HG02798 (cell line): ENCODE measurements at regions not wholly inside any gene's neighbourhood (a gene's known extent, or its start where the extent isn't known, plus 50 kb on each side); places are given as distances from the start of the nearest gene placed in this dataset.

ENCODE experiments used
- ATAC-seq: cut with Tn5 transposase; IDR thresholded peaks from one replicate; pipeline ENCODE4 v1.9.1; 2021; ENCODE audit warnings: mild to moderate bottlenecking; ENCODE audit not compliant: unreplicated experiment, poor library complexity

DNA sequence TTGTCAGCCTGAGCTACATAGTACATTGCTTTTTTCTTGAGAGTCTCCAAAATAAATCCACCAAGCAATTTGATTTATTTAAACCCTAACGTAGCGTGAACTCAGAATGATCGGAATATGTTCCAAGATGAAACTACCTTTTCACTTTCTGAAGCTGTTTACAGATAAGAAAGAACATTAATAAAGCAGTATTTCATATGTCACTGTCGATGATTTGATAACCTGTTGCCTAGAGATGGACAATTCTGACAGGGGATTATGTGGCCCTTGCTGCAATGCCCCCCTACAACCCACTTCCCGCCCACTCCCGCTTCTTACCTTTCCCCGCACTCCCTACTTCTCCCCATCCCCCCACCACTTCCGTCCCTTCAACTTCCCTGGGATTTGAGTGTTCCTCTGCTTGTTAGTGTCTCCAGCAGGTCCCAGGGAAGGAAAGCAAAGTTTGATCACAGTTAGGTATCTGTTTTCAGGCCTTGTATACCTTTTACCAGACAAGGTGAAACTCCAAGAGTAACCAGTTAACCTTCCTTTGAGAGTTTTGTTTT is 229.2 kb upstream of the HMGA2 start:
- ATAC-seq: no peak

DNA sequence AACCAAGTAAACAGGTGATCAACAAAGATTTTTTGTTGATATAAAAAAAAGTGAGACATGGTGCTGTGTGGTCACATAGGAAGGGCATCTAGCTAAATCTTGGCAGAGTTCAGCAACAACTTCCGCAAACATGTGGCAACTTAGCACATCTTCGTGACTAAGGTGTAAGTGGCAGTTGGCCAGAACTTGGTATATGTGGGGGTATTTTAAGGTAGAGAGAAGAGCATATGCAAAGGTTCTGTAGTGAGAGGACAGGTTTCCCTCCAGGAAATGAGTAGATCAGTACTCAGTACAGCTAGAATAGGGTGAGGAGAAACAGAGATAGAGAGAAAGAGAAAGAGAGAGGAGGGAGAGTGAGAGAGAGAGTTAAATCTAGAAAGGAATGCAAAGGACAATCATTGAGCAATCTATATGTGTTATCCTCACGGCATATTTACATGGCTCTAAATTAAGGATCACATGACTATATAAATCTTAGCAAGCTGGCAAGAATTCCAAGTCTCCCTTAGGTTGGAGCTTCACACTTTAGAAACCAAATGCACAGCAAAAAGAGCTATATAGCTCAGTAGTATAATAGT is 227.7 kb upstream of the HMGA2 start:
- ATAC-seq: no peak

DNA sequence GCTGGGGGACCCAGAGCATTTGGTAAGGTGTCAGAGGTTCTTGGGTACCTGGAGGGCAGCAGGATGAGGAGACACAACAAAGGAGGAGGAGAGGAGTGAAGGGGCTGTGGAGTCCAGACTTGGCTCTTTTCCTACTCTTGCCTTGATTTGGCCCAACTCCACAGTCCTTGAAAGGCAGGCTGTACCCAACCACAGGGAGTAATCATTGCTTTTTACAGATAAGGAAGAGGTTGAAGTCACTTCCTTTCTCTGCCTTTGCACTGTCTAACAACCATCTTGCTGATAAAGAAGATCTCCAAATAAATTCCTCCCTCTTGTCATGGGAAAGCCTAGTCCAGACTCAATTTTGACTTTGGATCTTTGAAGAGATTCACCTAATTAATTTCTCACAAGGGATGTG is 226.8 kb upstream of the HMGA2 start:
- ATAC-seq: no peak

DNA sequence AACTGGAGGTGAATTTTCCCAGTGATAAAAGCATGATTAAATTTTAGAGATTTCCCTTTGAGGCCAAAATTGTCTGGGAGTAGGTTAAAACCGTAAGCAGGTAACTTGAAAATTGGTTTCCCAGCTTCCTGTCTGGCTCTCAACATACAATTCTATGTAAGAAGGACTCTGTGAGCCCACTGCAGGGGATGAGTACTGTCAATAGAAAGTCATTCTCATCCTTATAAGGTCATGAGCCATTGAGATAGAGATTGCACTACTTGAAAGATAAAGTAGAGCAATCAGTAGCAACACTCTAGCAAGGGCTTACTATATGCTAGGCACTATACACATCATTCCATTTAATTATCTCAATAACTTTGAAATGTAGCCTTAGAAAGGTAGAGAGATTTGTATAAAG is 225.6 kb upstream of the HMGA2 start:
- no peak for ATAC-seq

DNA sequence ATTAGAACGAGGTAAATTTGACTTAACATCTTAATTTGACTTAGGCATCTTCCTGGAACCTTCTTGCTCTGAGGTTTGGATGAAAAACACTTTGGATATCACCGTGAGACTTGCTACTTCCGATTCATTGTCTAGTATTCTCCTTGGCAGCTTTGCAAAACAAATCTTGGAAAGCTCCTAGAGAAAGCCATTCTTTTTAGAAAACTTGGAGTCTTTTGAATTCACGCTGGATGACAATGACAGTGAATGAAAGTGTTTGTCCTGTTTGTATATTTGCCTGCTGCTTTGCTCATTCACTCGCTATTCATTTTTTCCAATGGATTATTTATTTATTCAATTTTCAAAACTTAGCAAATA is 222.1 kb upstream of the HMGA2 start:
- ATAC-seq: no peak

DNA sequence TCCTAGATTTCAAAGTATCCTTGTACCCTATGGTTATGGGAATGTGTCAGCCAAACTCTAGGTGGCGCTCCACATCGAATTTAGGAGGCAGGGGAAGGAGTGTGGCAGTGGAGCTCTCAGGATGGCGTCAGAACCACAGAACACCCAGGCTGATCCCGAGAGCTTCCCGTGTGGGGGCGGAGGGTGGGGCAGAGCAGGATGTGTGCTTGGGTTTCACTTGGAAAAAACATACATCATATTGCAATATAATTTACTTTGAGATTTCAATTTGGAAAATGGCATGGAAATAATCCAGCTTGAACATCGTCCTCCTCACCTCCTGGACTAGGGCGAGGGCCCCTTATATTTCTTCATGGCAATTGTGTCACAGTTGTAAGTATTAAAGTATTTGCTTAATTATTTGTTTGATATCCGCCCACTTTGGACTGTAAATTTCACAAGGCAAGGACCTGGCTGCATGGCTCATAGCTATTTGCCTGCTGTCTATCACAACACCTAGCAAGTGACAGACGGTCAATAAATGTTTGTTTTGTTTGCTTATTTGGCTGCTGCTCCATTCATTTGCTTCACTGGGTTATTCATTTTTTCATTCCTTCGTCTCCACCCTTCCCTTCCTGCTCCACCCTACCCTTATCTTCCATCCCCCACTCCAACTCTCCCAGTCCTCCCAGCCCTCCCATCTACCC is 221.5 kb upstream of the HMGA2 start:
- no peak for ATAC-seq

DNA sequence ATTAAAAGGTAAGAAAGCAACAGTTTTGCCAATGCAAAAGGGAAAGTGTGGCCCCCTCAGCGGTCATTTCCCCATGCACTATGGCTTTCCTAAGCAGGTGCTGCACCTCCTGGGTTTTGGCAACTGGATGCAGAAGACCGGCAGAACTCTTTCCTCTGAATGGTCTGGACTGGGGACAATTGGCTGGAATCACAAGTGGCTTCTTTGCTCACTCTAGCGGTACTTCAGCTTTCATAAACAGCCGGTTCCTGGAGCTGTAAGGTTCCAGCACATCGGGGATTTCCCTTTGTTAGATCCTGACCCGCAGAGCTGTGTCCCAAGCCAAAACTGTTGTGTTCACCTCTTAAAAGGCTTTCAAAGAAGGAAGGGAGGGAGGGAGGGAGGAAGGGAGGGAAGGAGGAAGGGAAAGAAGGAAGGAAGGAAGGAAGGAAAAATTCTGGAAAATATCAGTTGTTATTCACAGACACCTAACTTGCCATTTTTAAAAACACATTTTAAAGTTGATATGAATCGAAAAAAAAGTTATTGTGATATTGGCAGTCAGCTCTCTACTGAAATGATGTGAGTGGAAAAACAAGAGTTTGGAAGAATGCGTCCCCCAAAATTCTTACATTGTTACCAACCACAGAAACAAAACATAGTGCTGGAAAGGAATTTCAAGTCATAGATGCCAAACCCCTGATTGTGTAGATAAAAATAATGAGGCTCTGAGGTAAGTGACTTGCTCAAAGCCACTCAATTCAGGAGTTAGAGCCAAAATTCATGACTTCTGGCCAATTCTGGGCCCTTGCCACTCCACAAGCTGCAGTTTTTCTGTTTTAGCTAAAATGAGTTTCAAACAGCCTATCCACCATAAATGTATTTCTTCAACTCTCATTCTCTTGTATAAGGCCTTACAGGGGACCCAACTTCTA is 220.6 kb upstream of the HMGA2 start:
- no peak for ATAC-seq

DNA sequence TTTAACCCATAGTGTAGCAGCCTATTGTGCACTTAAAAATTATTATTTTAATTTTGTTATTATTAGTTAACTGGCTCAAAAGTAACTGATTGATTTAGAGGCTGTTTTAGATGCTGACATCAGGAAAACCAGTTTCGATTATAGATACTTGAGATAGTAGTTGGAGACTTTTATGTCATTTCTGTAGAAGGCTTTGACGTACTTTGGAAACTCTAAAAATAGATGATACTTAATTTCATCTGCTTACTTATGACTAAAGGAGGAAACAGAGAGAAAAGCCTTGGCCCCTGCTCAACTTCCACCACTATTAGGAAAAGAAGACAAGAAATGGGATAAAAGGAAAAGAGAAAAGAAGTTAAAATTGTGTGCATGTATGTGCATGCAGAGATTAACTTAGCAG is 219.3 kb upstream of the HMGA2 start:
- ATAC-seq: no peak

DNA sequence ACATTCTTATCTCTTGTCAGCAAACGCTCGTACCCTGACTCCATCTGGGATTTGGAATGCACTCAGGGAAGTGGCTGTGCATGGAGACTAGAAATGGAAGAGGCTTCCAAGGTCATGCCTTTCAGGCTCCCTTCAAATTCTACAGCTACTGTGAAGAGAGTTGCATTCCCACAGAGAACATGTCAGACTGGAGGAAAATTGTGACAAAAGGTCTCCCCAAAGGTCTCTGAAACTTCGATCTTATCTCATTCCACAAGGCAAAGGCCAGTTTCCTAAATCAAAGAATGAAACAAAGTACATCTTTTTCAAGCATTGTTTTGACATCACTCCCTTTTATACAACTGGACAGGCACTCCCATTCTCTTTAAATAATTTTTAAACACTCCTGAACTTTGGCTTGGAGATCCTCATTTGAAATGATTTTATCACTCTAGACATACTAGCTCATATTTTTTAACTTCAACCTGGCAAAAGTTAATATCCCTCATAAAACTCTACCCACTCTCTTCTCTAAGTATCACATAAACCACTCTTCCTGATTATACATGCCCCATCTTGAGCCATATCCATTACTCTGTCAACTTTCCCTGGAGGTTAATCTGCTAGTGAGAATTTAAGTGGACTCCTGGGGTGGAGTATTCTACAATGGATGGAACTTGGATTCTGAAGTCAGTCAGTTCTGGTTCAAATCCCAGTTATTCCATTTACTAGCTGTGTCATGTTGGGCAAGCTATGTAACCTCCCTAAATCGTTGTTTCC is 218.1 kb upstream of the HMGA2 start:
- ATAC-seq: no peak

DNA sequence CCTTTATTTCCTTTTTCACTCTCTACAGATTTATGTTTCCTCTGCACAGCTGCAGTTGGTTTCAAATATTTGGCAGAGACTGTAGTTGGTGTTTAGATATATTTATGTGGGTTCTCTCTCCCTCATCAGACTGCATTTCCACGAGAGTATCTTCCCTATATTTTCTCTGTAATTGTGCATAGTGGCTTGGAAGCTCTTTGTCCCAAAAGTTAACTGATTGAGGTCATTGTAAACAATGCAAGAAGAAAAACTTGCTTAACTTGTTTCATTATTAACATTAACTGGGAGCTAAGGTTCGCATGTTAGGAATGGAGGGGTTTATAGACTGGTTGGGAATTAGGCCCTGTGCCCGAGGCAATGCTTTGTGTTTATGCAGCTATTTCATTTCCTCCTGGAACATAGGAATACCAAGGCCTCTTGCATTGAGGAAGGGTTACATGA is 216.9 kb upstream of the HMGA2 start:
- ATAC-seq: no peak

DNA sequence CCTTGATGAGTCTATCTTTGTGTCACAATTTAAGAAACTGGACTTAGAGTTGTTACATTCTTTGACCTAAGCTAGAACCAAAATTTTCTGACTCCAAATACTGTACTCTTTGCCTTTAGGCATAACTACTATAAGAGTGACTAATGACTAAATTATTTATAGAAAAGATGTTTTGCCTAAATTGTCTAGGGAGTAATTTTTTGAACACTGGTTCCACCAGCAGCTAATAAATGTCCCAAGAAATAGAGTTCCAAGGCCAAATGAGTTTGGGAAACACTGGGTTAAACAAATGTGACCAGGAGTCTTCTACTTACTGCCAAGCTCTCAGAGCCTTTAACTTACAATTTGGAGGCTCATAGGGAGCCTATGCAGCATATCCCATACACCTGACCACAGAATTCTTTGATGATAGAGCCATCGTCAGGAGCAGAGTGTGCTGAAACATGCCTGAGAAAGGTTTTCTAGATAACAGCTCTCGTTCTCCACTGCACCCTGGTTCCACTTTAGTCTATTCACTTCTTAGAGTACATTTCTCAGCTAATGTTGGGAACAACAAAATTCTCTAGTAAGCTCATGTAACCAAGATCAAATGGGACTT is 215.9 kb upstream of the HMGA2 start:
- ATAC-seq: no peak

DNA sequence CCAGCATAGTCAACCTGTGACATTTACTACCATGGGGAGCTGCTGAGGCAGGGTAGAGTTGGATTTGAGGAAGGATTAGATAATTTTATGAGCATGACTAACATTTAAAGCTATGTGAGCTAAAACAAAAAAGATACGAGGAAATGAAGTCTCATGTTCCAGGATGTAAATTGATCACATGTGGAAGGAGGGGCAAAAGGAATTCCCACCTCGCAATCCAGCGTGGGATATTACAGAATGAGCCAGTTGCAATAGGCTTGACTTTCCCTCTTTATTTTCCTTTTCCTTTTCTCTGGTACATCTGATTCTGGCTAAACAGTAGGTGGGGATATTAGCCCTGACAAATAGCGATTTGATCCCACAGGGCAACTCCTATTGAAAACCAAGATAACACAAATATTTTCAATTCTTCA is 214.9 kb upstream of the HMGA2 start:
- no peak for ATAC-seq

DNA sequence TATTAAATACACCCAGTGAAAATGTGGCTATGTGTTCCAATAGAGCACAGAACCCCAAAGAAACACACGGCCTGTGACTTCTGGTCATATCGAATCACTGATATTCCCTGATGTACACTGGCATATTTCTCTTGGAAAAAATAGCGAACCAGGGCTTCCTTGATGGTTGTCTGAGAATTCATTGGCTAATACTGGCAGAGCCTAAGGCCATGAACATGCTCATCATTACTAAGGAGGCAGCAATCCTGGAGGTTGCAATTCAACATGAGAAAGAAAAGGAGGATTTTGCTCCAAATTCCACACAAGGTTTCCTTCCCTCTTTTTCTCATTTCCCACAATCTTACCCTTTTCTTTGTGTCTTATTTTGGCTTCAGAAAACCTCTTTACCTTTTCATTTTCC is 212.9 kb upstream of the HMGA2 start:
- ATAC-seq: no peak

DNA sequence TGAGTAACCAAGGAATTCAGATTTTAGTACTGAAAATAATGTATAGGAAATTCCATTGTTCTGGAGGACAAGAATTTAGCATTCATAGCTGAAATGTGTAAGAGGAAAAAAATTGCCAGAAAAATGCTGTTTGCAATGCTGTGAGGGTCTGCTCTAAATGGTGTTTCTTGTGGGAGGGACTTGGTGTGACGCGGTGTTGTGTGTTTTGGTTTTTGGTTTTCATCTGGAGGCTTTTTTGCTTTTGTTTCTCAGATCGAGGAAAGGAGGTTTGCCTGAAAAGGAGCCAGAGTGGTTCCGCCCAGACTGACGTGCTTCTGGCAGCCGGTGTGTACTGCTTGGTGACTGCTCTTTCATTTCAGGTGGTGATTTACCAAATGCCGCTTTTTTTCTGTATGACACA is 211.8 kb upstream of the HMGA2 start:
- no peak for ATAC-seq

DNA sequence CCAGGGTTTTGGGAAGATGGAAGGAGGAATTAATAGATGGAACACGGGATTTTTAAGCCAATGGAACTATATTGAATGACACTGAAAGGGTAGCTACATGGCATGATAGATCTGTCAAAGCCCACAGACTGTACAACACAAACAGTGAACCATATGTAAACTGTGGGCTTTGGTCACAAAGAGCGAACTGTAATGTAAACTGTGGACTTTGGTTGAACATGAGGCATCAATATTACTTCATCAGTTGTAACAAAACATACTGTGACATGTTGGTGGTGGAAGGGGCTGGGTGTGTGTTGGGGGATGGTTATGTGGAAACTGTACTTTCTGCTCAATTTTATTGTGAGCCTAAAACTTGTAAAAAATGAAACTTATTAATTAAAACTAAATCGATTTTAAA is 210.6 kb upstream of the HMGA2 start:
- ATAC-seq: no peak

DNA sequence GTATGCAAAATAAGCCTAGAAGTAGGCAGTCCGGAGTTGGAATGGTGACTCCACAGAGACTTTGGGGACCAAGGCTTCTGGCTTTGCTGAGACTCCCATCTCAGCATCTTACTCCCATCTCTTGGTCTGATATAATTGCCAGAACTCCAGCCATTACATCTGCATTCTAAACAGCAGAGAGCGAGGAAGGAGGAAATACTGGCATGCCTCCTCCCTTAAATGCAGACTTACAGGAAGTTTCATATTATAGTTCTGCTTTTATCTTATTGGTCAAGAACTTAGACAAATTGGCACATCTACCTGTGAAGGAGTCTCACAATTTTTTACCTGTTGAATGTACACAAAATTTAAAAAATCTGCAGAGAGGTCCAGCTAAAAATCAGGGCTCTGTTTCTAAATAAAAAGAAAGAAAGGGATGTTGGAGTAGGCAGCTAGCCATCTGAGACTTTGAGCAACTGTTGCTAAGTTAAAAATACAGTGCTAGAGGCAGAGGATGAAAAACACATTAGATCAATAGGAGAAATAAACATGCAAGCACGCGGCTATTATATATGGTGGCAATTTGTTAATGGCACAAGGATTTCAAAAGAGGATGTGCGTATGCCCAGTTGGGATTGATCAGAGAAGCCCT is 209.9 kb upstream of the HMGA2 start:
- ATAC-seq: no peak

DNA sequence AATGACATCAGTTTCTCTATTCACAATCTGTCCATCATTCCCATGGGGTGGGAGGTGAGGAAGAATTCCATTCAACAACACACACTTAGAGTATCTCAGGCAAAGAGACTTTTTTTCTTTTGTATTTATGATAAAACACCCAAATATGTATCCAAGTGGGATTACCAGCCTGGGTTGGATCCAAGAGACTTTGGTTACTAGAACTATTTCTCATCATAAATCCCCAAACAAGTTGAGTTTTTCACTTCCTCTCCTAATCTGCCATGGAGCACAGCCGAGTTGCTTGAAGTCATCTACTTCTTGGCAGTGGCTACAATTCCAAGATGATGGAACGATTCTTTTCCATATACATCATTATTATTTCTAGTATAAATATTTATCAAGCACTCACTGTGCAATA is 209.2 kb upstream of the HMGA2 start:
- ATAC-seq: no peak

DNA sequence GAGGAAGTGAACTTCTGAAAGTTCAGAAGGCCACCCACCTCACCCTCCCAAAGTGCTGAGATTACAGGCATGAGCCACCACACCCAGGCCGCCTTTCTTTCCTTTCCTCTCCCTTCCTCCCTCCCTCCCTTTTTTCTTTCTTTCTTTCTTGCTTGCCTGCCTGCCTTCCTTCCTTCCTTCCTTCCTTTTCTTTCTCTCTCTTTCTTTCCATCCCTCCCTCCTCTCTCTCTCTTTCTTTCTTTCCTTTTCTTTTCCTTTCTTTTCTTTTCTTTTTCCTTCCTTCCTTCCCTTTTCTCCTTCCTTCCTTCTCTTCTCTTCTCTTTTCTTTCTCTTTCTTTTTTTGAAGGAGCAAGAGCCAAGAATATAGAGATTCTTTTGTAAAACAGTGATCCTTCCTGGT is 208.3 kb upstream of the HMGA2 start:
- no peak for ATAC-seq

DNA sequence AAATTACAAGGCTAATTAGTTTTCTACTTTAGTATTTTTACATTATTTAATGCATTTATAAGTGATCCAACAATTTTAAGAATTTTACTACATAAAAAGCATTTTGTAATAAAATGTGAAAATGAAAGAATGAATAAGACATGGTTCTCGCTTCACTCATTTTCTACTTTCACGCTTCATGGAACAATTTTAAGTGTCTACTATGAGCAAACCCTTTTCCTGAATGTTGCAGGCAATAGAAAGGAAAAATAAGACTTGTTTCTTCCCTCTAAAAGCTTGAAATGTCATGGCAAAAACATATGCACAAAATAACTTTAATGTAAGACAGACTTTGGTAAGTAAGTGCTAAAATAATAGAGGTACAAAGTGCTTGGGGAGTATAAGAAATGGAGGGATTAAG is 205.7 kb upstream of the HMGA2 start:
- ATAC-seq: no peak

DNA sequence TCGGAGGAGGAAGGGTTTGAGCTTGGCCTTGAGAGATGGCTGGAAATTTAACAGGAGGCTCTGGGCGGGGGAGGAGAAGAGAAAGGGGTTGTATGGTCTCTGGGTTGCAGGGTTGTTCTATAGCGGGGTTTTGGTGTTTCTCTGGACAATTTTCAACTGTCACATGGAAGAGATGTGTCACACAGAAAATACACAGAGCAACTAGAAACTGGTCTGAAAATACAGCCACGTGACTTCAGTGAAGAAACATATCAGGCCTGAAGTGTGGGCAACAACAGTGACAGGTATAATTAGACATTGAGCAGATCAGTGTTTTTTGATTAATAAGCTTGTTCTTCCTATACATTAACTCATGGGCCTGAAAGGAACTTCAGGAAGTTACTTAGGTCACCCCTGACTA is 205.3 kb upstream of the HMGA2 start:
- no peak for ATAC-seq
